ENCODE measurements at regions not wholly inside any gene's neighbourhood (a gene's known extent, or its start where the extent isn't known, plus 50 kb on each side); places are given as distances from the start of the nearest gene placed in this dataset.

- no peak for DNase-seq (ENCODE audit: low spot score in 2 of 2, unreplicated experiment in 2 of 2)
- H3K4me3 Mint-ChIP-seq, result no peak overlapping the region
- no peak for TF ChIP-seq CTCF (IDR thresholded peaks at IDR 0.05; ENCODE audit: unreplicated experiment)
- H3K27me3 Mint-ChIP-seq (ENCODE audit: low read depth), result no peaks in the 10 kb centered on the region
- H3K4me1 Mint-ChIP-seq, result peaks cover 9% of the 10 kb centered on the region
- H3K27ac Mint-ChIP-seq, result no peak overlapping the region
- peaks cover under 1% of the 10 kb centered on the region for H3K9me3 Mint-ChIP-seq
- no peaks in the 10 kb centered on the region for H3K36me3 Mint-ChIP-seq
Observed at GRCh38 chrX:94977562-94977961, 1303.6 kb downstream of the FAM133A start.

- Mint-ChIP-seq H3K27ac (no peak overlapping the region), H3K4me3 (no peak overlapping the region), H3K27me3 (ENCODE audit: low read depth) (no peaks in the 10 kb centered on the region), H3K4me1 (peaks cover 9% of the 10 kb centered on the region), H3K36me3 (no peaks in the 10 kb centered on the region), H3K9me3 (no peaks in the 10 kb centered on the region)
- TF ChIP-seq CTCF (IDR thresholded peaks at IDR 0.05; ENCODE audit: unreplicated experiment), result no peak
- no peak for DNase-seq (ENCODE audit: low spot score in 2 of 2, unreplicated experiment in 2 of 2)
Observed at GRCh38 chrX:94977986-94978385, 1304.0 kb downstream of the FAM133A start.

Measured in mesothelial cell of epicardium (in vitro differentiated cells).